ENCODE measurements at regions not wholly inside any gene's neighbourhood (a gene's known extent, or its start where the extent isn't known, plus 50 kb on each side); places are given as distances from the start of the nearest gene placed in this dataset.

GRCh38 chr2:15827001-15827400 is 113.3 kb upstream of the MYCN start:
- Histone ChIP-seq H3K4me3 (ENCODE audit: low read length) (no peak overlapping the region), H3K27ac (ENCODE audit: low read length) (no peak overlapping the region), H3K27me3 (ENCODE audit: insufficient read depth, low read depth, low read length) (no peaks in the 10 kb centered on the region), H3F3A (ENCODE audit: insufficient read depth, low read length, poor library complexity, severe bottlenecking) (no peaks in the 10 kb centered on the region), H3K9me2 (ENCODE audit: insufficient read depth, low read length) (no peaks in the 10 kb centered on the region), H3K36me3 (ENCODE audit: insufficient read depth, low read length) (no peaks in the 10 kb centered on the region), H3K79me2 (replicated peaks; ENCODE audit: insufficient read depth, low read length) (no peaks in the 10 kb centered on the region), H3K9ac (ENCODE audit: low read length) (no peak overlapping the region), H3K4me2 (ENCODE audit: low read length) (no peak overlapping the region), H4K20me1 (ENCODE audit: insufficient read depth) (no peaks in the 10 kb centered on the region), H3K9me3 (ENCODE audit: low read length) (no peaks in the 10 kb centered on the region), H2AFZ (ENCODE audit: low read depth, low read length) (no peak overlapping the region)
- TF ChIP-seq TAF1 (IDR thresholded peaks at IDR 0.05; ENCODE audit: low read depth) (no peak), POLR2AphosphoS5 (IDR thresholded peaks at IDR 0.05) (no peak), CTCF (IDR thresholded peaks at IDR 0.05; ENCODE audit: poor library complexity, severe bottlenecking) (no peak), EP300 (conservative IDR thresholded peaks at IDR 0.05; ENCODE audit: poor library complexity, severe bottlenecking) (no peak), RAD21 (conservative IDR thresholded peaks at IDR 0.05) (no peak), SMC3 (conservative IDR thresholded peaks at IDR 0.05; ENCODE audit: poor library complexity) (no peak), EZH2 (IDR thresholded peaks at IDR 0.05; ENCODE audit: borderline replicate concordance, insufficient read depth, low read length, poor library complexity, severe bottlenecking) (no peak), MXI1 (conservative IDR thresholded peaks at IDR 0.05; ENCODE audit: poor library complexity, severe bottlenecking) (no peak)
- TF ChIP-seq, protein P1, sequence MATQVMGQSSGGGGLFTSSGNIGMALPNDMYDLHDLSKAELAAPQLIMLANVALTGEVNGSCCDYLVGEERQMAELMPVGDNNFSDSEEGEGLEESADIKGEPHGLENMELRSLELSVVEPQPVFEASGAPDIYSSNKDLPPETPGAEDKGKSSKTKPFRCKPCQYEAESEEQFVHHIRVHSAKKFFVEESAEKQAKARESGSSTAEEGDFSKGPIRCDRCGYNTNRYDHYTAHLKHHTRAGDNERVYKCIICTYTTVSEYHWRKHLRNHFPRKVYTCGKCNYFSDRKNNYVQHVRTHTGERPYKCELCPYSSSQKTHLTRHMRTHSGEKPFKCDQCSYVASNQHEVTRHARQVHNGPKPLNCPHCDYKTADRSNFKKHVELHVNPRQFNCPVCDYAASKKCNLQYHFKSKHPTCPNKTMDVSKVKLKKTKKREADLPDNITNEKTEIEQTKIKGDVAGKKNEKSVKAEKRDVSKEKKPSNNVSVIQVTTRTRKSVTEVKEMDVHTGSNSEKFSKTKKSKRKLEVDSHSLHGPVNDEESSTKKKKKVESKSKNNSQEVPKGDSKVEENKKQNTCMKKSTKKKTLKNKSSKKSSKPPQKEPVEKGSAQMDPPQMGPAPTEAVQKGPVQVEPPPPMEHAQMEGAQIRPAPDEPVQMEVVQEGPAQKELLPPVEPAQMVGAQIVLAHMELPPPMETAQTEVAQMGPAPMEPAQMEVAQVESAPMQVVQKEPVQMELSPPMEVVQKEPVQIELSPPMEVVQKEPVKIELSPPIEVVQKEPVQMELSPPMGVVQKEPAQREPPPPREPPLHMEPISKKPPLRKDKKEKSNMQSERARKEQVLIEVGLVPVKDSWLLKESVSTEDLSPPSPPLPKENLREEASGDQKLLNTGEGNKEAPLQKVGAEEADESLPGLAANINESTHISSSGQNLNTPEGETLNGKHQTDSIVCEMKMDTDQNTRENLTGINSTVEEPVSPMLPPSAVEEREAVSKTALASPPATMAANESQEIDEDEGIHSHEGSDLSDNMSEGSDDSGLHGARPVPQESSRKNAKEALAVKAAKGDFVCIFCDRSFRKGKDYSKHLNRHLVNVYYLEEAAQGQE (IDR thresholded peaks at IDR 0.05; ENCODE audit: borderline replicate concordance): no peak

DNA sequence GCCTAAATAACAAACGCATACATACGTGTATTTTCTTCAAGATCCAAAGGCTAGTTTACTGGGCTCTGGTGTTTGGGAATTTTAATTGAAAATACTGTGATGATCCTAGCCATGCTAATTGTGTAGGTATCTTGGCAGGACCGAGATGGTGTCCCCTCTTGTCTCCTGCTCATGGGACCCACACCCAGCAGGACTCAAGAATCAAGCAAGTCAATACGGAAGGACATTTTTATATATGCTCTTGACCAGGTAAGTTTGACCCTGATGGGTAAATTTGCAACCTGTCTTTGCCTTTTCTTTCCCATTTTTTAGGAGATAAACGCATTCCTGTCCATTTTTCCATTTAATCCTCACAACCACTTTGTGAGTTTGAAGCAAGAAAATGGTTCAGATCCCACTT is 111.8 kb upstream of the MYCN start:
- no peaks in the 10 kb centered on the region for H3K36me3 ChIP-seq (ENCODE audit: insufficient read depth, low read length)
- H3K9me2 ChIP-seq (ENCODE audit: insufficient read depth, low read length): no peaks in the 10 kb centered on the region
- H3F3A ChIP-seq (ENCODE audit: insufficient read depth, low read length, poor library complexity, severe bottlenecking): no peaks in the 10 kb centered on the region
- H3K9ac ChIP-seq (ENCODE audit: low read length): no peak overlapping the region
- no peak overlapping the region for H3K27ac ChIP-seq (ENCODE audit: low read length)
- H3K9me3 ChIP-seq (ENCODE audit: low read length): no peaks in the 10 kb centered on the region
- H3K4me2 ChIP-seq (ENCODE audit: low read length): no peak overlapping the region
- no peaks in the 10 kb centered on the region for H3K79me2 ChIP-seq (replicated peaks; ENCODE audit: insufficient read depth, low read length)
- no peaks in the 10 kb centered on the region for H3K27me3 ChIP-seq (ENCODE audit: insufficient read depth, low read depth, low read length)
- H4K20me1 ChIP-seq (ENCODE audit: insufficient read depth): no peaks in the 10 kb centered on the region
- TF ChIP-seq POLR2AphosphoS5 (IDR thresholded peaks at IDR 0.05): no peak
- no peak for TF ChIP-seq MXI1 (conservative IDR thresholded peaks at IDR 0.05; ENCODE audit: poor library complexity, severe bottlenecking)
- no peak for TF ChIP-seq TAF1 (IDR thresholded peaks at IDR 0.05; ENCODE audit: low read depth)
- TF ChIP-seq EZH2 (IDR thresholded peaks at IDR 0.05; ENCODE audit: borderline replicate concordance, insufficient read depth, low read length, poor library complexity, severe bottlenecking): no peak
- no peak for TF ChIP-seq CTCF (IDR thresholded peaks at IDR 0.05; ENCODE audit: poor library complexity, severe bottlenecking)
- TF ChIP-seq EP300 (conservative IDR thresholded peaks at IDR 0.05; ENCODE audit: poor library complexity, severe bottlenecking): no peak
- TF ChIP-seq, protein P1 (IDR thresholded peaks at IDR 0.05; ENCODE audit: borderline replicate concordance): no peak
- TF ChIP-seq RAD21 (conservative IDR thresholded peaks at IDR 0.05): no peak
- H2AFZ ChIP-seq (ENCODE audit: low read depth, low read length): no peak overlapping the region
- no peak overlapping the region for H3K4me3 ChIP-seq (ENCODE audit: low read length)
